SK-N-SH treated with all-trans-retinoic acid at 6 μM for 48 hours (cell line): ENCODE measurements at regions not wholly inside any gene's neighbourhood (a gene's known extent, or its start where the extent isn't known, plus 50 kb on each side); places are given as distances from the start of the nearest gene placed in this dataset.

ENCODE experiments used
- GLIS3 ChIP-seq: fragments of 250-450 bp; sonication (Bioruptor Pico); IDR thresholded peaks from 2 replicates; pipeline ENCODE4 v1.5.0; 2020; ENCODE audit warnings: mild to moderate bottlenecking, moderate library complexity
- ISL1 ChIP-seq: fragments of 250-450 bp; sonication (Bioruptor Pico); IDR thresholded peaks from 2 replicates; pipeline ENCODE4 v2.1.2; 2022; ENCODE audit warnings: mild to moderate bottlenecking, moderate library complexity
- OSR1 ChIP-seq: fragments of 250-450 bp; sonication (Bioruptor Pico); IDR thresholded peaks from 2 replicates; pipeline ENCODE4 v1.8.0; 2022; ENCODE audit warnings: moderate library complexity, mild to moderate bottlenecking, inconsistent platforms
- ZC3H10 ChIP-seq: fragments of 250-450 bp; sonication (Bioruptor Pico); IDR thresholded peaks from 2 replicates; pipeline ENCODE4 v1.5.1; 2021; ENCODE audit warnings: mild to moderate bottlenecking, moderate library complexity
- ZFP3 ChIP-seq: fragments of 250-450 bp; sonication (Bioruptor Pico); IDR thresholded peaks from 2 replicates; pipeline ENCODE4 v1.5.0; 2020; ENCODE audit warnings: mild to moderate bottlenecking, moderate library complexity
- ZFP30 ChIP-seq: fragments of 450-650 bp; formaldehyde crosslinking; IDR thresholded peaks from 2 replicates; pipeline ENCODE4 v1.5.0; 2022; ENCODE audit warnings: mild to moderate bottlenecking, moderate library complexity
- ZNF565 ChIP-seq: fragments of 450-650 bp; formaldehyde crosslinking; conservative IDR thresholded peaks from 2 replicates; pipeline ENCODE4 v1.5.0; 2020; ENCODE audit warnings: low read depth, mild to moderate bottlenecking, moderate library complexity
- ZNF70 ChIP-seq: fragments of 450-650 bp; formaldehyde crosslinking; IDR thresholded peaks from 2 replicates; pipeline ENCODE4 v1.5.0; 2020; ENCODE audit warnings: mild to moderate bottlenecking, moderate library complexity
- ZNF8 ChIP-seq: fragments of 450-650 bp; formaldehyde crosslinking; IDR thresholded peaks from 2 replicates; pipeline ENCODE4 v1.5.0; 2020; ENCODE audit warnings: mild to moderate bottlenecking, moderate library complexity
- TF ChIP-seq, protein P1 (sequence below): fragments of 250-450 bp; sonication (Bioruptor Pico); IDR thresholded peaks from 2 replicates; pipeline ENCODE4 v1.5.0; 2020; ENCODE audit warnings: mild to moderate bottlenecking, moderate library complexity
- TF ChIP-seq, protein P2 (sequence below): fragments of 250-450 bp; sonication (Bioruptor Pico); IDR thresholded peaks from 2 replicates; pipeline ENCODE4 v1.5.1; 2020; ENCODE audit warnings: low read depth, mild to moderate bottlenecking, moderate library complexity

DNA sequence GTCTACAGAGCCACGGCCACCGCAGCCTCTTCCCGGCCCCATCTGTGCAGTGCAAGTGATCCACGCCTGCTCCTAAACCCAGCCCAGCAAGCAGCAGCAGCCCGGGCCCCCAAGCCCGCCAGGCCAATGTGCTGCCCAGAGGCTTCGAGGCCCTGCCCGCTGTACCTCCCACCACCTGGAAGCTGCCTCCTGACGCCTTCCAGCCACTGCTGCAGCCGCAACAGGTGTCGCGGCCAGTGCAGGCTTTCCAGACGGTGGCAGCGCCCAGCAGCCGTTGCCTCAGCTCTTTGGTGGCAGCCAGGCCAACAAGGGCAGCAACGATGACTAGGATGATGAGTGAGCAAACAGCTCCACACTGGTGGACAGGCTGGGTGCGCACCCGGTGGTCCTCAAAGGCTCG lies 50.2 kb upstream of the TPM4 start (continued):
- TF ChIP-seq, protein P1, sequence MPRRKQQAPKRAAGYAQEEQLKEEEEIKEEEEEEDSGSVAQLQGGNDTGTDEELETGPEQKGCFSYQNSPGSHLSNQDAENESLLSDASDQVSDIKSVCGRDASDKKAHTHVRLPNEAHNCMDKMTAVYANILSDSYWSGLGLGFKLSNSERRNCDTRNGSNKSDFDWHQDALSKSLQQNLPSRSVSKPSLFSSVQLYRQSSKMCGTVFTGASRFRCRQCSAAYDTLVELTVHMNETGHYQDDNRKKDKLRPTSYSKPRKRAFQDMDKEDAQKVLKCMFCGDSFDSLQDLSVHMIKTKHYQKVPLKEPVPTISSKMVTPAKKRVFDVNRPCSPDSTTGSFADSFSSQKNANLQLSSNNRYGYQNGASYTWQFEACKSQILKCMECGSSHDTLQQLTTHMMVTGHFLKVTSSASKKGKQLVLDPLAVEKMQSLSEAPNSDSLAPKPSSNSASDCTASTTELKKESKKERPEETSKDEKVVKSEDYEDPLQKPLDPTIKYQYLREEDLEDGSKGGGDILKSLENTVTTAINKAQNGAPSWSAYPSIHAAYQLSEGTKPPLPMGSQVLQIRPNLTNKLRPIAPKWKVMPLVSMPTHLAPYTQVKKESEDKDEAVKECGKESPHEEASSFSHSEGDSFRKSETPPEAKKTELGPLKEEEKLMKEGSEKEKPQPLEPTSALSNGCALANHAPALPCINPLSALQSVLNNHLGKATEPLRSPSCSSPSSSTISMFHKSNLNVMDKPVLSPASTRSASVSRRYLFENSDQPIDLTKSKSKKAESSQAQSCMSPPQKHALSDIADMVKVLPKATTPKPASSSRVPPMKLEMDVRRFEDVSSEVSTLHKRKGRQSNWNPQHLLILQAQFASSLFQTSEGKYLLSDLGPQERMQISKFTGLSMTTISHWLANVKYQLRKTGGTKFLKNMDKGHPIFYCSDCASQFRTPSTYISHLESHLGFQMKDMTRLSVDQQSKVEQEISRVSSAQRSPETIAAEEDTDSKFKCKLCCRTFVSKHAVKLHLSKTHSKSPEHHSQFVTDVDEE: no peak
- TF ChIP-seq ISL1 (CRISPR knock-in tag): no peak
- no peak for TF ChIP-seq GLIS3
- TF ChIP-seq ZNF8 (CRISPR knock-in tag): no peak
- TF ChIP-seq ZC3H10: no peak
- no peak for TF ChIP-seq ZFP3 (CRISPR knock-in tag)
- TF ChIP-seq, protein P2, sequence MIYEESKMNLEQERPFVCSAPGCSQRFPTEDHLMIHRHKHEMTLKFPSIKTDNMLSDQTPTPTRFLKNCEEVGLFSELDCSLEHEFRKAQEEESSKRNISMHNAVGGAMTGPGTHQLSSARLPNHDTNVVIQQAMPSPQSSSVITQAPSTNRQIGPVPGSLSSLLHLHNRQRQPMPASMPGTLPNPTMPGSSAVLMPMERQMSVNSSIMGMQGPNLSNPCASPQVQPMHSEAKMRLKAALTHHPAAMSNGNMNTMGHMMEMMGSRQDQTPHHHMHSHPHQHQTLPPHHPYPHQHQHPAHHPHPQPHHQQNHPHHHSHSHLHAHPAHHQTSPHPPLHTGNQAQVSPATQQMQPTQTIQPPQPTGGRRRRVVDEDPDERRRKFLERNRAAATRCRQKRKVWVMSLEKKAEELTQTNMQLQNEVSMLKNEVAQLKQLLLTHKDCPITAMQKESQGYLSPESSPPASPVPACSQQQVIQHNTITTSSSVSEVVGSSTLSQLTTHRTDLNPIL: no peak
- no peak for TF ChIP-seq ZNF565 (CRISPR knock-in tag)
- TF ChIP-seq OSR1 (CRISPR knock-in tag): no peak
- TF ChIP-seq ZFP30 (CRISPR knock-in tag): no peak
- TF ChIP-seq ZNF70 (CRISPR knock-in tag): no peak
